ENCODE measurements at regions not wholly inside any gene's neighbourhood (a gene's known extent, or its start where the extent isn't known, plus 50 kb on each side); places are given as distances from the start of the nearest gene placed in this dataset.

GRCh38 chr18:70621710-70622109 lies 332.9 kb downstream of the SOCS6 start:
- no peaks in the 10 kb centered on the region for H3K36me3 ChIP-seq (ENCODE audit: control insufficient read depth in 2 of 3, insufficient read depth in 3 of 3, low read length in 3 of 3)
- intact Hi-C loops (cut with DNase I): no loop called here
- no peak overlapping the region for H3K27ac ChIP-seq (ENCODE audit: low read depth in 2 of 2, low read length in 2 of 2)
- no peaks in the 10 kb centered on the region for H3K4me1 ChIP-seq (ENCODE audit: control insufficient read depth in 2 of 3, insufficient read depth in 2 of 3, low read depth in 1 of 3, low read length in 3 of 3)
- H3K27me3 ChIP-seq (ENCODE audit: control insufficient read depth, insufficient read depth, low read length): no peaks in the 10 kb centered on the region
- no peak overlapping the region for H3K4me3 ChIP-seq (ENCODE audit: low read length in 3 of 3)
- DNase-seq (no peak), FAIRE-seq (no peak)
- TF ChIP-seq CTCF (IDR thresholded peaks at IDR 0.05; ENCODE audit: borderline replicate concordance, extremely low read depth, insufficient read depth): no peak
- H3K9ac ChIP-seq (ENCODE audit: low read length in 3 of 3): no peak overlapping the region
- H3K9me3 ChIP-seq (ENCODE audit: control insufficient read depth in 2 of 3, insufficient read depth in 1 of 3, low read length in 3 of 3): no peaks in the 10 kb centered on the region

GRCh38 chr18:70620837-70621612 lies 332.2 kb downstream of the SOCS6 start:
- Histone ChIP-seq H3K9ac (ENCODE audit: low read length in 3 of 3) (no peak overlapping the region), H3K9me3 (ENCODE audit: control insufficient read depth in 2 of 3, insufficient read depth in 1 of 3, low read length in 3 of 3) (no peaks in the 10 kb centered on the region), H3K27me3 (ENCODE audit: control insufficient read depth, insufficient read depth, low read length) (no peaks in the 10 kb centered on the region), H3K36me3 (ENCODE audit: control insufficient read depth in 2 of 3, insufficient read depth in 3 of 3, low read length in 3 of 3) (no peaks in the 10 kb centered on the region), H3K4me1 (ENCODE audit: control insufficient read depth in 2 of 3, insufficient read depth in 2 of 3, low read depth in 1 of 3, low read length in 3 of 3) (no peaks in the 10 kb centered on the region), H3K27ac (ENCODE audit: low read depth in 2 of 2, low read length in 2 of 2) (no peak overlapping the region), H3K4me3 (ENCODE audit: low read length in 3 of 3) (no peak overlapping the region)
- intact Hi-C loops (cut with DNase I): no loop called here
- FAIRE-seq (no peak), DNase-seq (no peak)
- TF ChIP-seq CTCF (IDR thresholded peaks at IDR 0.05; ENCODE audit: borderline replicate concordance, extremely low read depth, insufficient read depth): no peak

- intact Hi-C loops (cut with DNase I): no loop called here
- Histone ChIP-seq H3K4me1 (ENCODE audit: control insufficient read depth in 2 of 3, insufficient read depth in 2 of 3, low read depth in 1 of 3, low read length in 3 of 3) (no peaks in the 10 kb centered on the region), H3K36me3 (ENCODE audit: control insufficient read depth in 2 of 3, insufficient read depth in 3 of 3, low read length in 3 of 3) (no peaks in the 10 kb centered on the region), H3K27ac (ENCODE audit: low read depth in 2 of 2, low read length in 2 of 2) (no peak overlapping the region), H3K9me3 (ENCODE audit: control insufficient read depth in 2 of 3, insufficient read depth in 1 of 3, low read length in 3 of 3) (no peaks in the 10 kb centered on the region), H3K4me3 (ENCODE audit: low read length in 3 of 3) (no peak overlapping the region), H3K27me3 (ENCODE audit: control insufficient read depth, insufficient read depth, low read length) (no peaks in the 10 kb centered on the region), H3K9ac (ENCODE audit: low read length in 3 of 3) (no peak overlapping the region)
- DNase-seq: peak in 2 of 5 donors; percentile 13 to 20
- FAIRE-seq: no peak
- no peak for TF ChIP-seq CTCF (IDR thresholded peaks at IDR 0.05; ENCODE audit: borderline replicate concordance, extremely low read depth, insufficient read depth)
These were observed 328.3 kb downstream of the SOCS6 start for GRCh38 chr18:70617020-70617763.
